Epithelial cell of proximal tubule (primary cell): ENCODE measurements at regions not wholly inside any gene's neighbourhood (a gene's known extent, or its start where the extent isn't known, plus 50 kb on each side); places are given as distances from the start of the nearest gene placed in this dataset.

Experiments used
- DNase-seq: peaks from one replicate; pipeline ENCODE4 v3.0.0-alpha.2; 2011; ENCODE audit warnings: low read depth
- H3K4me3 ChIP-seq: 2 replicates; pipeline ENCODE4 v1.5.1; 2011; ENCODE audit warnings: low read depth, mild to moderate bottlenecking, low read length
- CTCF ChIP-seq: conservative IDR thresholded peaks from 2 replicates; pipeline ENCODE4 v1.5.1; 2012; ENCODE audit warnings: low read depth, mild to moderate bottlenecking, low read length

- no peak for TF ChIP-seq CTCF
- no peak overlapping the region for H3K4me3 ChIP-seq
Measured at GRCh38 chr2:226116346-226116745, 683.3 kb downstream of the IRS1 start.

GRCh38 chr2:226115832-226116200, 683.8 kb downstream of the IRS1 start:
- H3K4me3 ChIP-seq, result no peak overlapping the region
- no peak for DNase-seq
- no peak for TF ChIP-seq CTCF

More at GRCh38 chr2:226116346-226116745, 683.3 kb downstream of the IRS1 start:
- DNase-seq, result no peak

- no peak for TF ChIP-seq CTCF
- peak; percentile 80 for DNase-seq
- H3K4me3 ChIP-seq, result no peak overlapping the region
Measured at GRCh38 chr2:226115102-226115831, 684.4 kb downstream of the IRS1 start.

- no peak for TF ChIP-seq CTCF
- no peak for DNase-seq
- no peak overlapping the region for H3K4me3 ChIP-seq
Measured at GRCh38 chr2:226114436-226114835, 685.2 kb downstream of the IRS1 start.

- no peak for DNase-seq
- H3K4me3 ChIP-seq, result no peak overlapping the region
- no peak for TF ChIP-seq CTCF
Measured at GRCh38 chr2:226098861-226099745, 699.6 kb downstream of the NYAP2 start.

GRCh38 chr2:226095058-226095457, 695.5 kb downstream of the NYAP2 start:
- H3K4me3 ChIP-seq, result no peak overlapping the region
- DNase-seq, result no peak
- no peak for TF ChIP-seq CTCF

- no peak overlapping the region for H3K4me3 ChIP-seq
- no peak for TF ChIP-seq CTCF
- DNase-seq, result no peak
Measured at GRCh38 chr2:226093364-226093763, 693.9 kb downstream of the NYAP2 start.
